ENCODE measurements at regions not wholly inside any gene's neighbourhood (a gene's known extent, or its start where the extent isn't known, plus 50 kb on each side); places are given as distances from the start of the nearest gene placed in this dataset.

- Mint-ChIP-seq H3K4me1 (no peaks in the 10 kb centered on the region), H3K4me3 (no peak overlapping the region), H3K27ac (no peak overlapping the region), H3K27me3 (peaks cover 37% of the 10 kb centered on the region), H3K9me3 (peaks cover 12% of the 10 kb centered on the region), H3K36me3 (no peaks in the 10 kb centered on the region)
- ATAC-seq: no peak
Observed at GRCh38 chr2:238973038-238973739, 125.3 kb downstream of the TWIST2 start.

- Mint-ChIP-seq H3K9me3 (peaks cover 12% of the 10 kb centered on the region), H3K27me3 (peaks cover 37% of the 10 kb centered on the region), H3K4me1 (no peaks in the 10 kb centered on the region), H3K4me3 (no peak overlapping the region), H3K36me3 (no peaks in the 10 kb centered on the region), H3K27ac (no peak overlapping the region)
- no peak for ATAC-seq
Observed at GRCh38 chr2:238974081-238974480, 126.2 kb downstream of the TWIST2 start.

GRCh38 chr2:238974501-238975166 is 126.7 kb downstream of the TWIST2 start:
- no peaks in the 10 kb centered on the region for H3K36me3 Mint-ChIP-seq
- no peak for ATAC-seq
- peaks cover 12% of the 10 kb centered on the region for H3K9me3 Mint-ChIP-seq
- H3K4me3 Mint-ChIP-seq: no peak overlapping the region
- H3K4me1 Mint-ChIP-seq: no peaks in the 10 kb centered on the region
- H3K27me3 Mint-ChIP-seq: peaks cover 31% of the 10 kb centered on the region
- H3K27ac Mint-ChIP-seq: no peak overlapping the region

GRCh38 chr2:238975408-238975807 is 127.5 kb downstream of the TWIST2 start:
- ATAC-seq: no peak
- Mint-ChIP-seq H3K27ac (no peak overlapping the region), H3K27me3 (peaks cover 23% of the 10 kb centered on the region), H3K4me1 (no peaks in the 10 kb centered on the region), H3K9me3 (peaks cover 14% of the 10 kb centered on the region), H3K36me3 (no peaks in the 10 kb centered on the region), H3K4me3 (no peak overlapping the region)

GRCh38 chr2:238978497-238978896 is 130.6 kb downstream of the TWIST2 start:
- Mint-ChIP-seq H3K36me3 (no peaks in the 10 kb centered on the region), H3K4me1 (no peaks in the 10 kb centered on the region), H3K9me3 (peaks cover 14% of the 10 kb centered on the region), H3K27me3 (no peaks in the 10 kb centered on the region), H3K27ac (no peak overlapping the region), H3K4me3 (no peak overlapping the region)
- no peak for ATAC-seq

- Mint-ChIP-seq H3K27ac (no peak overlapping the region), H3K4me3 (no peak overlapping the region)
Observed at GRCh38 chr2:238979636-238980035, 131.8 kb downstream of the TWIST2 start.

GRCh38 chr2:238985041-238985729 is 137.3 kb downstream of the TWIST2 start:
- H3K27me3 Mint-ChIP-seq: peaks cover 15% of the 10 kb centered on the region
- no peaks in the 10 kb centered on the region for H3K4me1 Mint-ChIP-seq
- H3K36me3 Mint-ChIP-seq: no peaks in the 10 kb centered on the region
- no peak overlapping the region for H3K27ac Mint-ChIP-seq
- no peaks in the 10 kb centered on the region for H3K9me3 Mint-ChIP-seq
- no peak overlapping the region for H3K4me3 Mint-ChIP-seq
- ATAC-seq: no peak

More at GRCh38 chr2:238979636-238980035, 131.8 kb downstream of the TWIST2 start:
- H3K9me3 Mint-ChIP-seq: peaks cover 14% of the 10 kb centered on the region
- H3K27me3 Mint-ChIP-seq: no peaks in the 10 kb centered on the region
- H3K4me1 Mint-ChIP-seq: no peaks in the 10 kb centered on the region
- H3K36me3 Mint-ChIP-seq: no peaks in the 10 kb centered on the region
- ATAC-seq: no peak

- H3K36me3 Mint-ChIP-seq: no peaks in the 10 kb centered on the region
- H3K4me1 Mint-ChIP-seq: no peaks in the 10 kb centered on the region
- no peak overlapping the region for H3K27ac Mint-ChIP-seq
- no peaks in the 10 kb centered on the region for H3K9me3 Mint-ChIP-seq
- no peak for ATAC-seq
- H3K4me3 Mint-ChIP-seq: no peak overlapping the region
- H3K27me3 Mint-ChIP-seq: peaks cover 17% of the 10 kb centered on the region
Observed at GRCh38 chr2:238985931-238986446, 138.1 kb downstream of the TWIST2 start.

GRCh38 chr2:238986491-238987351 is 138.8 kb downstream of the TWIST2 start:
- no peak for ATAC-seq
- Mint-ChIP-seq H3K36me3 (no peaks in the 10 kb centered on the region), H3K9me3 (no peaks in the 10 kb centered on the region), H3K27ac (no peak overlapping the region), H3K4me1 (no peaks in the 10 kb centered on the region), H3K27me3 (peaks cover 24% of the 10 kb centered on the region), H3K4me3 (no peak overlapping the region)

GRCh38 chr2:238987352-238987981 is 139.6 kb downstream of the TWIST2 start:
- Mint-ChIP-seq H3K27ac (no peak overlapping the region), H3K36me3 (no peaks in the 10 kb centered on the region), H3K4me3 (no peak overlapping the region), H3K9me3 (no peaks in the 10 kb centered on the region), H3K4me1 (no peaks in the 10 kb centered on the region), H3K27me3 (peaks cover 26% of the 10 kb centered on the region)
- no peak for ATAC-seq

- Mint-ChIP-seq H3K36me3 (no peaks in the 10 kb centered on the region), H3K27ac (no peak overlapping the region), H3K27me3 (peaks cover 26% of the 10 kb centered on the region), H3K4me1 (no peaks in the 10 kb centered on the region), H3K4me3 (no peak overlapping the region), H3K9me3 (no peaks in the 10 kb centered on the region)
- ATAC-seq: no peak
Observed at GRCh38 chr2:238988105-238988504, 140.2 kb downstream of the TWIST2 start.

- H3K27ac Mint-ChIP-seq: no peak overlapping the region
- H3K27me3 Mint-ChIP-seq: peaks cover 26% of the 10 kb centered on the region
- no peaks in the 10 kb centered on the region for H3K9me3 Mint-ChIP-seq
- no peak overlapping the region for H3K4me3 Mint-ChIP-seq
- no peaks in the 10 kb centered on the region for H3K4me1 Mint-ChIP-seq
- H3K36me3 Mint-ChIP-seq: no peaks in the 10 kb centered on the region
- no peak for ATAC-seq
Observed at GRCh38 chr2:238988752-238989151, 140.9 kb downstream of the TWIST2 start.

- no peak overlapping the region for H3K4me3 Mint-ChIP-seq
- H3K4me1 Mint-ChIP-seq: no peaks in the 10 kb centered on the region
- no peak overlapping the region for H3K27ac Mint-ChIP-seq
- peaks cover 26% of the 10 kb centered on the region for H3K27me3 Mint-ChIP-seq
- peaks cover 3% of the 10 kb centered on the region for H3K9me3 Mint-ChIP-seq
- no peaks in the 10 kb centered on the region for H3K36me3 Mint-ChIP-seq
- no peak for ATAC-seq
Observed at GRCh38 chr2:238989484-238989883, 141.6 kb downstream of the TWIST2 start.

- no peak overlapping the region for H3K27ac Mint-ChIP-seq
- ATAC-seq: no peak
- peaks cover 29% of the 10 kb centered on the region for H3K27me3 Mint-ChIP-seq
- no peaks in the 10 kb centered on the region for H3K4me1 Mint-ChIP-seq
- H3K9me3 Mint-ChIP-seq: peaks cover 3% of the 10 kb centered on the region
- no peak overlapping the region for H3K4me3 Mint-ChIP-seq
- H3K36me3 Mint-ChIP-seq: no peaks in the 10 kb centered on the region
Observed at GRCh38 chr2:238994432-238994831, 146.5 kb downstream of the TWIST2 start.
